ENCODE measurements at regions not wholly inside any gene's neighbourhood (a gene's known extent, or its start where the extent isn't known, plus 50 kb on each side); places are given as distances from the start of the nearest gene placed in this dataset.
"Not testable (repeated sequence)": the region's sequence is repeated elsewhere in the genome, so short reads cannot be mapped to it uniquely, and the experiment has no call there.

DNA sequence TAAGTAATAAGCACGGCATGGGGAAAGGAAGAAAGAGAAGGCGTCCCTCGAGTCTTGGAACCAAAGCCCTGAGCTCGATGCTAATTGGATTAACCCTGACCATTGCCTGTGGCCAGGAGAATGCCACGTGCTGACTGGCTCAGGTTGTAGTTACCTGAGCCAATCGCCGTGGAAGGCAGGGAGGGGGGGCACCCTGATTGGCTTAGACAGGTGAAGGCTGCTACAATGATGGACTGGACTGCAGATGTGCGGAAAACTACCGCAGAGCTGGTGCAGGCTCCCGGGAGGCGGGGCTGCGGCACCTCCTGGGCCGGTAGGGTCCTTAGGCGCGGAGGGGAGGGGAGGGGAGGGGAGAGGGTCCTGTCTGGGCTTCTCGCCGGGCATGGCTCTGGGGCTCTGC is 121.3 kb downstream of the TFAP2C start:
- Histone ChIP-seq H3K4me1 (peaks cover 18% of the 10 kb centered on the region), H3K36me3 (no peaks in the 10 kb centered on the region), H3K9me3 (no peaks in the 10 kb centered on the region), H3K27me3 (no peaks in the 10 kb centered on the region), H3K27ac (no peak overlapping the region), H3K4me3 (no peak overlapping the region)
- intact Hi-C loops (cut with DNase I) = no loop called here
- DNase-seq (ENCODE audit: extremely low spot score in 2 of 2) = no peak
- no peak for TF ChIP-seq POLR2A (IDR thresholded peaks at IDR 0.05)
- TF ChIP-seq POLR2AphosphoS5 (IDR thresholded peaks at IDR 0.05; ENCODE audit: insufficient read depth in 1 of 2, low read depth in 1 of 2) = no peak
- TF ChIP-seq, protein P1, sequence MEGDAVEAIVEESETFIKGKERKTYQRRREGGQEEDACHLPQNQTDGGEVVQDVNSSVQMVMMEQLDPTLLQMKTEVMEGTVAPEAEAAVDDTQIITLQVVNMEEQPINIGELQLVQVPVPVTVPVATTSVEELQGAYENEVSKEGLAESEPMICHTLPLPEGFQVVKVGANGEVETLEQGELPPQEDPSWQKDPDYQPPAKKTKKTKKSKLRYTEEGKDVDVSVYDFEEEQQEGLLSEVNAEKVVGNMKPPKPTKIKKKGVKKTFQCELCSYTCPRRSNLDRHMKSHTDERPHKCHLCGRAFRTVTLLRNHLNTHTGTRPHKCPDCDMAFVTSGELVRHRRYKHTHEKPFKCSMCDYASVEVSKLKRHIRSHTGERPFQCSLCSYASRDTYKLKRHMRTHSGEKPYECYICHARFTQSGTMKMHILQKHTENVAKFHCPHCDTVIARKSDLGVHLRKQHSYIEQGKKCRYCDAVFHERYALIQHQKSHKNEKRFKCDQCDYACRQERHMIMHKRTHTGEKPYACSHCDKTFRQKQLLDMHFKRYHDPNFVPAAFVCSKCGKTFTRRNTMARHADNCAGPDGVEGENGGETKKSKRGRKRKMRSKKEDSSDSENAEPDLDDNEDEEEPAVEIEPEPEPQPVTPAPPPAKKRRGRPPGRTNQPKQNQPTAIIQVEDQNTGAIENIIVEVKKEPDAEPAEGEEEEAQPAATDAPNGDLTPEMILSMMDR (IDR thresholded peaks at IDR 0.05) = no peak

DNA sequence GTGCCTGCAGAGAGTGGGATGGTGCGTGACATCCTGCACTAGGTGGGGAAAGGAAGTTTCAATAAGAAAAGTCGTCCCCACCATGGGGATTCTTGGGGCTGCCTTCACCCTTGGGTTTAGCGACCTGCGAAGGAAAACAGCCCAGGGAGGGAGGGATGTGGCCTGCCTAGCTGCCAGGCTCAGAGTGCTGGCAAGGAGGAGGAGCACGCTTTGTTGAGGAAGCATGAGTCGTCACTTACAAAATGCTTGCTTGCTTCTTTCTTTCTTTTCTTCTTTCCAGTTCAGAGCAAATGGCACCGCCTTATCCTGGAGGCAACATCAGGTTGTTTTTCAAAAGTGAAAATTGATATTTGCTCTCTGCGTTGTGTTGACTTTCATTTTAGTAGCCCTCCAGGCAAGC is 123.2 kb downstream of the TFAP2C start:
- no peaks in the 10 kb centered on the region for H3K27me3 ChIP-seq
- no peaks in the 10 kb centered on the region for H3K36me3 ChIP-seq
- H3K4me1 ChIP-seq = peaks cover 18% of the 10 kb centered on the region
- no peaks in the 10 kb centered on the region for H3K9me3 ChIP-seq
- no peak overlapping the region for H3K4me3 ChIP-seq
- no peak for TF ChIP-seq POLR2AphosphoS5 (IDR thresholded peaks at IDR 0.05; ENCODE audit: insufficient read depth in 1 of 2, low read depth in 1 of 2)
- no peak overlapping the region for H3K27ac ChIP-seq
- intact Hi-C loops (cut with DNase I) = no loop called here
- DNase-seq (ENCODE audit: extremely low spot score in 2 of 2) = no peak

DNA sequence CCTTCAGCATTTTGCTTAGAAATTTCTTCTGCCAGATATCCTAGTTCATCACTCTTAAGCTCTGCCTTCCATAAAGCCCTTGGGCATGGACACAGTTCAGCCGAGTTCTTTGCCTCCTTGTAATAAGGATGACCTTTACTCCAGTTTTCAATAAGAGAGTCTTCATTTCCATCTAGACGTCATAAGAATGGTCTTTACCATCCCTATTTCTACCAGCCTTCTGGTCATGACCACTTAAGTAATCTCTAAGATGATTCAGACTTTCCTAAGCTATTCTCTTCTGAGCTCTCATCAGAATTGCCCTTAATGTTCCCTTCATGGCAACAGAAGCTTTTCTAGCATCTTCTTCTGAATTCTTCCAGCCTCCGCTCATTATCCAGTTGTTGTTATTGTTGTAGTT is 126.1 kb downstream of the TFAP2C start:
- Histone ChIP-seq H3K4me3 (no peak overlapping the region), H3K27ac (no peak overlapping the region), H3K36me3 (no peaks in the 10 kb centered on the region), H3K27me3 (no peaks in the 10 kb centered on the region), H3K9me3 (no peaks in the 10 kb centered on the region), H3K4me1 (peaks cover 5% of the 10 kb centered on the region)
- no peak for DNase-seq (ENCODE audit: extremely low spot score in 2 of 2)
- intact Hi-C loops (cut with DNase I) = no loop called here
- TF ChIP-seq POLR2AphosphoS5 (IDR thresholded peaks at IDR 0.05; ENCODE audit: insufficient read depth in 1 of 2, low read depth in 1 of 2) = no peak
- TF ChIP-seq, protein P1 (IDR thresholded peaks at IDR 0.05) = no peak
- TF ChIP-seq POLR2A (IDR thresholded peaks at IDR 0.05) = no peak

DNA sequence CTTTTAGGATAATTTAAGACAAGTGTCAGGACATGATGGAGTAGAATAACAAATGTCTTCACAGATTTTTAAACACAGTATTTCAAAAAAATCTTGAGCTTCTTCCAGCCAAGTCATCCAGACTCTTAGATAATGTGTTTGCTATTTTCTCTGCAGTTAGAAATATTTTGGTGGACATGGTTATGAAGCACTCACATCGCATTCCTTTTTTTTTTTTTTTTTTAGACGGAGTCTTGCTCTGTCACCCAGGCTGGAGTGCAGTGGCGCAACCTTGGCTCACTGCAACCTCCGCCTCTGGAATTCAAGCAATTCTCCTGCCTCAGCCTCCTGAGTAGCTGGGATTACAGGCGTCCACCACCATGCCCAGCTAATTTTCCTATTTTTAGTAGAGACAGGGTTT is 127.6 kb downstream of the TFAP2C start:
- DNase-seq (ENCODE audit: extremely low spot score in 2 of 2); intact Hi-C loops (cut with DNase I); H3K27me3 ChIP-seq; H3K4me1 ChIP-seq; H3K36me3 ChIP-seq; H3K4me3 ChIP-seq; H3K27ac ChIP-seq; H3K9me3 ChIP-seq: not testable (repeated sequence)

DNA sequence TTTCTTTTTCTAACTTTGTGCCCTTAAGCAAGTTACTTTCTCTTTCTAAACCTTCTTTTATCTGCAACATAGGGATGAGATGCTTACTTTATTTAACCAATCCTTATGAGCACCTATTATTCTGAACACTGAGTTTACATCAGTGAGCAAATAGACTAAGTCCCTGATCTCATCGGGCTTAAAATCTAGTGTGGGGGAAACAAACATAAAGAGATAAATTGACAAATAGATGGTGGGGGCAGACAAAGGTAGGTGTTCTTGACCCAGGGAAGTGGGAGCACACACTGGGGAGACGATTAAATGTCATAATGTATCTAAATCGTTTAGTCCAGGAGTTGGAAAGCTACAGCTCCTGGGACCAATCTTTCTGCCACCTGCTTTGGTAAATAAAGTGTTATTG is 129.6 kb downstream of the TFAP2C start:
- H3K27ac ChIP-seq = no peak overlapping the region
- H3K4me3 ChIP-seq = no peak overlapping the region
- no peaks in the 10 kb centered on the region for H3K9me3 ChIP-seq
- no peaks in the 10 kb centered on the region for H3K27me3 ChIP-seq
- intact Hi-C loops (cut with DNase I) = no loop called here
- H3K36me3 ChIP-seq = no peaks in the 10 kb centered on the region
- TF ChIP-seq POLR2A (IDR thresholded peaks at IDR 0.05) = no peak
- TF ChIP-seq, protein P1 (IDR thresholded peaks at IDR 0.05) = no peak
- TF ChIP-seq POLR2AphosphoS5 (IDR thresholded peaks at IDR 0.05; ENCODE audit: insufficient read depth in 1 of 2, low read depth in 1 of 2) = no peak
- DNase-seq (ENCODE audit: extremely low spot score in 2 of 2) = no peak
- H3K4me1 ChIP-seq = no peaks in the 10 kb centered on the region

DNA sequence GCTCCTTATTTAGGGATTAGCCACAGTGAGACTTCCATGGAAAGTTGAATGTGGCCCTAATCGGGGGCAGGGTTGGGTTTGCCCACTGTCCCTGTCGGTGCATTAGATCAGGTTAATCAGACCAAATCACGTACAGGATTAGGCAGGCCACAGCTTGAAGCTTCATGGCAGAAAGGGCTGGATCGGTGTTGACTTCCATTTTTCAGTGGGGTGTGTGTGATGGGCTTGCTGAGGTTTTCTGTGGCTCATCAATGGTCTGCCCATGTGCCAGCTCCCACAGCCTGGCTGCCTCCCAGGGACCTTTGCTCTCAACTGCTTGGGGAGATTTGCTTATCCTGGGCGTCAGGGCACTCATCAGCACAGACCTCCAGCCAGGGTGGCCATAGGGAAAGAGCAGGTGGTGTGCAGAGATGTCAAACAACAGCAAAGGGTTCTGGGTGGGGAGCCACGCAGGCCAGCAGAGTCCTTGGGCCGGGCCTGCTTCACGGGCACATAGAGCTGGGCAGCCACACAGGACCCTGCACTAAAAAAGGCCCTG is 130.7 kb downstream of the TFAP2C start:
- no peak for DNase-seq (ENCODE audit: extremely low spot score in 2 of 2)
- no peak overlapping the region for H3K27ac ChIP-seq
- H3K9me3 ChIP-seq = no peaks in the 10 kb centered on the region
- H3K4me3 ChIP-seq = no peak overlapping the region
- no peaks in the 10 kb centered on the region for H3K27me3 ChIP-seq
- intact Hi-C loops (cut with DNase I) = no loop called here
- no peaks in the 10 kb centered on the region for H3K4me1 ChIP-seq
- TF ChIP-seq POLR2AphosphoS5 (IDR thresholded peaks at IDR 0.05; ENCODE audit: insufficient read depth in 1 of 2, low read depth in 1 of 2) (no peak), POLR2A (IDR thresholded peaks at IDR 0.05) (no peak)
- TF ChIP-seq, protein P1 (IDR thresholded peaks at IDR 0.05) = no peak
- no peaks in the 10 kb centered on the region for H3K36me3 ChIP-seq

Measured in vagina (tissue), 2 donors.